ENCODE measurements at regions not wholly inside any gene's neighbourhood (a gene's known extent, or its start where the extent isn't known, plus 50 kb on each side); places are given as distances from the start of the nearest gene placed in this dataset.

DNA sequence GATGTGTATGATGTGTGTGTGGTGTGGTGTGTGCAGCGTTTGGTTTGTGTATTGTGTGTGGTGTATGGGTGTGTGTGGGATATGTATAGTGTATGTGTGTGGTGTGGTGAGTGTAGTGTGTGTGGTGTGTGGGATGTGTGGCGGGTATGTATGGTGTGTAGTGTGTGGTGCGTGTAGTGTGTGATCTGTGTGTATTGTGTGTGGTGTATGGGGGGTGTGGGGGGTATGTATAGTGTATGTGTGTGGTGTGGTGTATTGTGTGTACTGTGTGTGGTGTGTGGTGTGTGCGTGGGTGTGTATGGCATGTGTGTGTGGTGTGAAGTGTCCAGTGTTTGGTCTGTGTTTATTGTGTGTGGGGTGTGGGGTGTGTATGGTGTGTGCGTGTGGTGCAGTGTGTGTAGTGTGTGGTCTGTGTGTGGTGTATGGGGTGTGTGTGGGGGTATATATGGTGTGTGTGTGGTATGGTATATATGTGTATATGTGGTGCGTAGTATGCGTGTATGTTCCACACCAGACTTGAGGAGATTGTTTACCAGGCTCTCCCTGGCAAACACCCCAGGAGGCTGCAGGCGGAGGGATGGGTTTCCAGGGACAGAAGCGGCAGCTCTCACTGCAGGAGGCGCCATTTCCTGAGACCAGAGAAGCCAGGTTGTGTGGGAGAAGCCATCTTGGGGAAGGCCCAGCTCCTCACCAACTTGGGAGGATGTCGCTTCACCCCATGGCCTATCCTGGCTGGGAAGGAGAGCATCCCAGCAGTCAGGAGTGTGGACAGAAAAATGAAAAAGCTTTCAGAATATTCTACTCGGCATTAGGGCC is 138.1 kb downstream of the NXNL2 start:
- ATAC-seq, result peak in 1 of 2 donors; percentile 50
- no peak for DNase-seq (ENCODE audit: low spot score)
- Mint-ChIP-seq H3K27ac (no peak overlapping the region), H3K4me1 (ENCODE audit: low read depth in 2 of 2) (no peaks in the 10 kb centered on the region), H3K4me3 (no peak overlapping the region), H3K9me3 (no peaks in the 10 kb centered on the region), H3K27me3 (peaks cover 0 to 5% of the 10 kb centered on the region in 2 donors), H3K36me3 (no peaks in the 10 kb centered on the region)

DNA sequence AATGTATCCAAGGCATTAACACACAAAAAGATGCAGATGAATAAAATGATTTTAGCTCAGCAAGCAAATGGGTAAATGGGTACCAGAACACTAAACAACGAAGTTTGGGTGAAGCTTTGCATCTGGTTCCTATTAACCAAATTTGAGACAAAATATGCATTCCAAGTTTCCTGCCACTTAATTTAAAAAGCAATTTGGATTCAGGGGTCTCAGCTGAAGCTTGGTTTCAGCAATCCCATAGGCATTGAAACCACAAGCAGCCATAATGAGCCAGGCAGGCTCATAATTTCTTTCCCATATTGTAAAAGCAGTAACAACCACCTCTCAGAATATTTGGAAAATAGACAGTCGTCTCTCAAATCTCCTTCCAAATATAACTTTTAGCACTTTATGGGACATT is 138.9 kb downstream of the NXNL2 start:
- no peaks in the 10 kb centered on the region for H3K9me3 Mint-ChIP-seq
- ATAC-seq (no peak), DNase-seq (ENCODE audit: low spot score) (no peak)

DNA sequence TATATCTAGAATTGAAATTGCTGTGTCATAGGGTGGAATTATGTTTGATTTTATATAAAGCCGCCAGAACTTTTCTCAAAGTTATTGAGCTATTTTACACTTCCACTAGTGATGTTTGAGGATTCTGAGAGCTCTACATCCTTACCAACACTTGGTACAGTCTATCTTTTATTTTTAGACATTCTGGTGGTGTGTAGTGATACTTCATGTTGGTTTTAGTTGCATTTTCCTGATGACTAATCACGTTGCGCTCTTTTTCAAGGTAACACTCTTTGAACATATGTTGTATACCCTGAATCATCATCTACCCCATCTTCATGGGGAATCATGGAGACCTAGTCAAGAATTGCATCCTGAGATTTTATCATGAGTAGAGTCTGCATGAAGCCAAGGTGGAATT is 141.7 kb downstream of the NXNL2 start:
- ATAC-seq (no peak), DNase-seq (ENCODE audit: low spot score) (no peak)
- Mint-ChIP-seq H3K27ac (no peak overlapping the region), H3K27me3 (peaks cover 0 to 5% of the 10 kb centered on the region in 2 donors), H3K36me3 (no peaks in the 10 kb centered on the region), H3K9me3 (no peaks in the 10 kb centered on the region), H3K4me1 (ENCODE audit: low read depth in 2 of 2) (peaks cover 0 to 2% of the 10 kb centered on the region in 2 donors), H3K4me3 (no peak overlapping the region)

More for the DNA sequence above, 138.9 kb downstream of the NXNL2 start:
- Mint-ChIP-seq H3K4me1 (ENCODE audit: low read depth in 2 of 2) (no peaks in the 10 kb centered on the region), H3K4me3 (no peak overlapping the region), H3K27me3 (peaks cover 0 to 5% of the 10 kb centered on the region in 2 donors), H3K36me3 (no peaks in the 10 kb centered on the region), H3K27ac (no peak overlapping the region)

DNA sequence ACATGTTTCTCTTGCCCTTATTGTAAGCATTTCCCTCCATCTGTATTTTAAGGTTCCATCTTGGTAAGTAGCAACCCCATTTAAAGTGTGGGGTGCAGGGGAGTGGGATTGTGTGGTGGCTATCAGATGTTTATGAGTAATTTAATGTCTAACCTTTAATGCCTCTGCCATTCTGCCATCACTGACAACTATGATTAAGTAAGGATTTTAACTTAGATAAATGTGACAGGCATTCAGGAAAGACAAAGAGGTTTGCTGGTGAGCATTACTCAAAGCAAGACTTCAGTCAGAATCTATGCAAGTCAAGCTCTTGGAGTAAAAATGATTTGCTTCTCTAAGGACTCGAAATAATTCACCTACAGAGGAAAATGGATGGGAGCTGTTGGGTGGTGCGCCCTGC is 143.0 kb downstream of the NXNL2 start:
- H3K36me3 Mint-ChIP-seq, result no peaks in the 10 kb centered on the region
- no peak overlapping the region for H3K4me3 Mint-ChIP-seq
- no peaks in the 10 kb centered on the region for H3K9me3 Mint-ChIP-seq
- peaks cover 0 to 2% of the 10 kb centered on the region in 2 donors for H3K4me1 Mint-ChIP-seq (ENCODE audit: low read depth in 2 of 2)
- H3K27ac Mint-ChIP-seq, result no peak overlapping the region
- ATAC-seq (no peak), DNase-seq (ENCODE audit: low spot score) (no peak)
- H3K27me3 Mint-ChIP-seq, result peaks cover 0 to 5% of the 10 kb centered on the region in 2 donors

DNA sequence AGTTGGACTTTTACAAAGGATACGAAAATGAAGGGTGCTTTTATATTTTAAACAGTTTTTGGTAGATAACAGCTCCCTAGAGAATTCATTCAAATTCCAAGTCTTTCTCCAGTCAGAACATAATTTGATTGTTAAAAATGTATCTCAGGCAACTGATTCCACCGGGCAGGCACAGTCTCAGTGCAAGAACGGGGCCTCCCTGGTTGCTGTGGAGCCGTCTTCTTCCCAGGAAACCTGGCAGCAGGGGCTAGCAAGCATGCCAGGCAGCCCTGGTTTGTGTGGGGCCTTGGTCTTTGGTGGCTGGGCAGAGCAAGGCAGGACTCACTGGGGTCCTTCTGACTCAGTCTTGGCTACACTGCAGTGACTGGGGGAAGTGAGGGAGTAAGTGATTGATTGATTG is 143.5 kb downstream of the NXNL2 start:
- no peaks in the 10 kb centered on the region for H3K36me3 Mint-ChIP-seq
- H3K9me3 Mint-ChIP-seq, result no peaks in the 10 kb centered on the region
- H3K27me3 Mint-ChIP-seq, result peaks cover 0 to 5% of the 10 kb centered on the region in 2 donors
- DNase-seq (ENCODE audit: low spot score) (no peak), ATAC-seq (no peak)
- H3K27ac Mint-ChIP-seq, result no peak overlapping the region
- H3K4me1 Mint-ChIP-seq (ENCODE audit: low read depth in 2 of 2), result peaks cover 0 to 2% of the 10 kb centered on the region in 2 donors
- H3K4me3 Mint-ChIP-seq, result no peak overlapping the region

DNA sequence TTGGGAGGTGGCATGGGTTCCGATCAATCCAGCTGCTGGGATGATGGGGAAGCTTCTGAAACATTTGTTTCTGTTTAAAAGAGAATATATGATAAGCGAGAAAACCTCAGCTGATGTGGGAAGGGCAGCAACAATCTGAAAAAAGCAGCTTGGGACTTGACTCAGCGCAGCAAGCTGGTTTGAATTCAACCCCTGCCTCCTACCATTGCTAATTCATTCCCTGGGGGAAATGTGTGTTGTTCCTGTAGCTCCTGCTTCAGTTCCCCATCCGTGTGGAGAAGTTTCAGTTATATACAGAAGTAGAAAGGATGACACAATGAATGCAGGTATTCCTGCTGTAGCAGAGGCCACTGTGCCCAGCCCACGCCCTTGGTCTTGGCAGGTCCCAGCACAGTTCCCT is 145.1 kb downstream of the NXNL2 start:
- Mint-ChIP-seq H3K27me3 (peaks cover 0 to 5% of the 10 kb centered on the region in 2 donors), H3K9me3 (no peaks in the 10 kb centered on the region)

DNA sequence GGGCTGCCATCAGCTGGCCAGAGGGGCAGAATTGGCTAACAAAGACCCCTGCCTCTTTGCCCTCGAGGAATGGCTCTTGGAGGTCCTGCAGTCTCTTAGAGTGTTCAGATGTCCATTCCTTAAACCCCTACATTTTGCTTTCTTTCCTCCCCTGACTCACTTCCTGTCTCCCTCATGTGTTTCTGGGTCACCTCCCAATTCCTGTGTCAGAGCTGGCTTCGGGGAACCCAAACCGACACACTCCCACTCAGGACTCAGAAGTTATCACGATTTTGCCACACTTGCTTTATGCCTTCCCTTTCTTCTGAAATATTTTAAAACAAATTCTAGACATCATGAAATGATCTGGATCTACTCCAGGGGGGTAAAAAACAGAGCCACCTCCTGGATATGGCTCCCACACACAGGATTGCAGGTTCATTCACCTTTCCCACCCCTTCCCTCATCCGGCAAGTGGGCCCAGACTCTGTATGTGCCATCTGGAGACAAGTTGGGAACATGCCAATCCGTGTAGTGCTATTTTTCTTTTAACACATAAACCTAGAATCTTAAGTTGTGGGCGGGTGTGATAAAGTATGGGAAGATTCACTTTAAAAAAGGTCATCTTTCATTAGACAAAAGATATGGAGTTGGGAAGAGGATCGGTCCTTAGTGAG is 145.7 kb downstream of the NXNL2 start:
- H3K36me3 Mint-ChIP-seq, result no peaks in the 10 kb centered on the region
- ATAC-seq (no peak), DNase-seq (ENCODE audit: low spot score) (no peak)
- H3K4me3 Mint-ChIP-seq, result no peak overlapping the region
- no peak overlapping the region for H3K27ac Mint-ChIP-seq
- peaks cover 0 to 2% of the 10 kb centered on the region in 2 donors for H3K4me1 Mint-ChIP-seq (ENCODE audit: low read depth in 2 of 2)
- H3K27me3 Mint-ChIP-seq, result peaks cover 0 to 5% of the 10 kb centered on the region in 2 donors
- H3K9me3 Mint-ChIP-seq, result no peaks in the 10 kb centered on the region

More for the DNA sequence above, 145.1 kb downstream of the NXNL2 start:
- H3K4me3 Mint-ChIP-seq, result no peak overlapping the region
- H3K27ac Mint-ChIP-seq, result no peak overlapping the region
- H3K4me1 Mint-ChIP-seq (ENCODE audit: low read depth in 2 of 2), result peaks cover 0 to 2% of the 10 kb centered on the region in 2 donors
- ATAC-seq, result peak in 1 of 2 donors; percentile 42
- no peak for DNase-seq (ENCODE audit: low spot score)
- H3K36me3 Mint-ChIP-seq, result no peaks in the 10 kb centered on the region

DNA sequence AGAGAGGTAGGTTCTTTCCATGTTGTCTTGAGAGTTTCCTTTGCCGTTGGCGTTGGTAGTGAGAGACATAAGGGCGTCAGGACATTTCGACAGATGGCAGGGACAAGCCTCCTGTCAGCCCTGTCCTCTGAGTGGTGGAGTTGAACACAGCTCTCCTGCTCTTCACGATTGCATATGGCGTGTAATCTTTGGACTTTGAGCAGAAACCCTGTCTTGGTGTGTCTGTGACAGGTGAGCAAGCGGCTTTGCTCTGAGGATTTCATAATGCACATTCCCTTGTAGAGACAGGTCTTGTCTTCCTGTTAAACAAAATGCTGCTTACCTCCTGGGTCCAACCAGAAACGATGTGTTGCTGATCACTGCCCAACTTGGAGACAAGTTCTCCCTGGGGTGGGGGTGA is 146.5 kb downstream of the NXNL2 start:
- ATAC-seq (no peak), DNase-seq (ENCODE audit: low spot score) (no peak)
- no peak overlapping the region for H3K4me3 Mint-ChIP-seq
- H3K27ac Mint-ChIP-seq, result no peak overlapping the region
- H3K36me3 Mint-ChIP-seq, result no peaks in the 10 kb centered on the region
- peaks cover 0 to 5% of the 10 kb centered on the region in 2 donors for H3K27me3 Mint-ChIP-seq
- peaks cover 0 to 2% of the 10 kb centered on the region in 2 donors for H3K4me1 Mint-ChIP-seq (ENCODE audit: low read depth in 2 of 2)
- H3K9me3 Mint-ChIP-seq, result no peaks in the 10 kb centered on the region

DNA sequence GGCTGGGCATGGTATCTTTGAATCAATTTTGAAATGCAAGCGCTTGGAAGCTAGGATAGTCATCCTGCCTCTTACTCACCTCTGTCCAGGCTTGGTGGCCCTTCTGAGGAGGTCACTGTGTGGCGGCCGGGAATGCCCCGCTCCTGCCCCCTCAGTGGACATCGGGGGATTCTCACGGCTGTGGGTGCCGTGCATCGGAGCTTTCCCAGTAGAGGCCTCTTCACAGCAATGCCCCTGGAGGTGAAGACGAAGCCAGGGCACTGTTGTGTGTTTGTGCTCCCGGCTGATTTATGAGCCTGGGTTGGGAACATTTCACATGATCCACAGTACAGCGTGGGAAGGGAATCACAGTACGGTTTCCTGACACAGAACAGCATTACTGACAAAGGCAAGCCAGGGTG is 147.5 kb downstream of the NXNL2 start:
- Mint-ChIP-seq H3K27ac (no peak overlapping the region), H3K27me3 (peaks cover 0 to 1% of the 10 kb centered on the region in 2 donors), H3K4me3 (no peak overlapping the region), H3K36me3 (no peaks in the 10 kb centered on the region), H3K9me3 (no peaks in the 10 kb centered on the region), H3K4me1 (ENCODE audit: low read depth in 2 of 2) (peaks cover 0 to 2% of the 10 kb centered on the region in 2 donors)
- DNase-seq (ENCODE audit: low spot score) (no peak), ATAC-seq (no peak)

DNA sequence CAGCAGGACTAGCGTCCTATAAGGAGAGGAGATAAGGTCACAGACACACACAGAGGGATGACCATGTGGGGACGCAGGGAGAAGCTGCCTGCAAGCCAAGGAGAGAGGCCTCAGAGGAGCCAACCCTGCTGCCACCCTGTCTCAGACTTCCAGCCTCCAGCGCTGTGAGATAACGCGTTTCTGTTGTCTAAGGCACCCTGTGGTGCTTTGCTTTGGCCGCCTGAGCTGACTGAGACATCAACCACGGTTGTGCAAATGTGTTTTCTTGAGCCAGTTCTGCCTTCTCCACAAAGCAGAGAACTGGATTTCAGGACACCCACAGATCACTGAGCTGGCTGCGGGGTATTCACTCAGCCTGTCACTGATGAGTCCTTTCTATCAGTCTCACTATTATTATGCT is 149.1 kb downstream of the NXNL2 start:
- DNase-seq (ENCODE audit: low spot score) (no peak), ATAC-seq (no peak)
- no peaks in the 10 kb centered on the region for H3K9me3 Mint-ChIP-seq
- no peak overlapping the region for H3K27ac Mint-ChIP-seq
- H3K27me3 Mint-ChIP-seq, result peaks cover 0 to 7% of the 10 kb centered on the region in 2 donors
- H3K4me1 Mint-ChIP-seq (ENCODE audit: low read depth in 2 of 2), result peaks cover 0 to 2% of the 10 kb centered on the region in 2 donors
- no peak overlapping the region for H3K4me3 Mint-ChIP-seq
- H3K36me3 Mint-ChIP-seq, result no peaks in the 10 kb centered on the region

DNA sequence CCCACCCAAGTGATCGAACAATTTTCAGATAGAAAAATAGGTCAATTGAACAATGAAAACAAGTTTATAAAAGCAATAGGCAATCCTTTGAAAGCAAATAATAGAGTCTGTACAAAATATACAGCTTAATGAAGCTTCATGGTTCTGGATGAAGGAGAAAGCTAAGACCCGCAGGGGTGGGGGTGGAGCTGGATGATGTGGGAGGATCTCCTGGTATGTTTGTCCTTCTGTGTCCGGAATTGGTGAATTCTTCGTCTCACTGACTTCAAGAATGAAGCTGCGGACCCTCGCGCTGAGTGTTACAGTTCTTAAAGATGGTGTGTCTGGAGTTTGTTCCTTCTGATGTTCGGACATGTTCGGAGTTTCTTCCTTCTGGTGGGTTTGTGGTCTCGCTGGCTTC is 149.9 kb downstream of the NXNL2 start:
- no peak overlapping the region for H3K4me3 Mint-ChIP-seq
- no peaks in the 10 kb centered on the region for H3K36me3 Mint-ChIP-seq
- DNase-seq (ENCODE audit: low spot score) (no peak), ATAC-seq (no peak)
- H3K27ac Mint-ChIP-seq, result no peak overlapping the region
- H3K27me3 Mint-ChIP-seq, result peaks cover 0 to 7% of the 10 kb centered on the region in 2 donors
- no peaks in the 10 kb centered on the region for H3K9me3 Mint-ChIP-seq
- peaks cover 0 to 2% of the 10 kb centered on the region in 2 donors for H3K4me1 Mint-ChIP-seq (ENCODE audit: low read depth in 2 of 2)

DNA sequence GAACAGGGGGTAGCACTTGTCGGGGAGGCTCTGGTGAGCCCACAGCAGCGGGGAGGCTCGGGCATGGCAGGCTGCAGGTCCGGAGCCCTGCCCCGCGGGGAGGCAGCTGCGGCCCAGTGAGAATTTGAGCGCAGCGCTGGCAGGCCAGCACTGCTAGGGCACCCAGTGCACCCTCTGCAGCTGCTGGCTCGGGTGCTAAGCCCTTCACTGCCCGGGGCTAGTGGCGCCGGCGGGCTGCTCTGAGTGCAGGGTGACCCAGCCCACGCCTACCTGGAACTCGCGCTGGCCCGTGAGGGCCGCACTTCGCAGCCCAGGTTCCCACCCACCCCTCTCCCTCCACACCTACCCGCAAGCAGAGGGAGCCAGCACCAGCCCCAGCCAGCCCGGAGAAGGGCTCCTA is 151.0 kb downstream of the NXNL2 start:
- ATAC-seq (peak in 1 of 2 donors; percentile 53), DNase-seq (ENCODE audit: low spot score) (no peak)
- H3K27ac Mint-ChIP-seq, result no peak overlapping the region
- peaks cover 0 to 7% of the 10 kb centered on the region in 2 donors for H3K27me3 Mint-ChIP-seq
- H3K4me3 Mint-ChIP-seq, result no peak overlapping the region
- no peaks in the 10 kb centered on the region for H3K4me1 Mint-ChIP-seq (ENCODE audit: low read depth in 2 of 2)
- H3K36me3 Mint-ChIP-seq, result no peaks in the 10 kb centered on the region
- H3K9me3 Mint-ChIP-seq, result no peaks in the 10 kb centered on the region

DNA sequence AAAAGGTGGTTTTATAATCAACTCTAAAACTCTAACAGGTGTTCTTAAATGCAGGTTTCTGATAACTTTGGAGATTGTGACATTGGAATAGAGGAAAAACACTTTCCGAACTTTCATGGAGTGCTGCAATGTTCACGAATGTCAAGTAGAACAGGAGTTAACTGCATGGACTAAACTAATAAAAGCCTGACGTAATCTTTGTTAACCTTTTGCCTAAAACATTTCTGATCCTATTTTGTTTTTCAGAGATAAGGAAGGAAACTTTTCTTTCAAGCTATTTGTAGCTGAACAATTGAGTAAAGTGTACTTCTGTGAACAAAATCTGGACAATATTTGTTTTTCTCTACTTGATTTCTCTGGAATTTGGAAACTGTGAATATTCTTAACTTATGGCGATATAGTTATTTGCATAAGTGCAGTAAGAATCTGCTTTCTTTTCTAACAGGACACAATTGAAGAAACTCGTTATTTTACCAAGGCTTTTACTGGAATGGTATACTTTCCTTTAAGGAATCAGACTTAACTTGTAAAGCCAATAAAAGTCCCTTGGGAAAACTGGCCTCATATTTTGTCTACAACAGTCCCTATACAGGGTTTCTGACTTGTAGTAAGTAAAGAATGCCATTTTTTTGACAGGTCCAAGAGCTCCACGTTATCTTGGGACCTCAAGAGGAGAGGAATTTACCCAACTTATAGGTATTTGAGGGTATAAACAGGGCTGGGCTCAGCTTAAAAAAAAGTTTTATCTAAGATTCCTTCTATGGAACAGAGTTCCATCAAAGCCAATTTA is 154.7 kb downstream of the NXNL2 start:
- Mint-ChIP-seq H3K9me3 (peaks cover 4% of the 10 kb centered on the region), H3K36me3 (no peaks in the 10 kb centered on the region), H3K4me3 (no peak overlapping the region), H3K4me1 (ENCODE audit: low read depth in 2 of 2) (no peaks in the 10 kb centered on the region), H3K27ac (no peak overlapping the region), H3K27me3 (peaks cover 10 to 14% of the 10 kb centered on the region in 2 donors)
- no peak for ATAC-seq
- no peak for DNase-seq (ENCODE audit: low spot score)

DNA sequence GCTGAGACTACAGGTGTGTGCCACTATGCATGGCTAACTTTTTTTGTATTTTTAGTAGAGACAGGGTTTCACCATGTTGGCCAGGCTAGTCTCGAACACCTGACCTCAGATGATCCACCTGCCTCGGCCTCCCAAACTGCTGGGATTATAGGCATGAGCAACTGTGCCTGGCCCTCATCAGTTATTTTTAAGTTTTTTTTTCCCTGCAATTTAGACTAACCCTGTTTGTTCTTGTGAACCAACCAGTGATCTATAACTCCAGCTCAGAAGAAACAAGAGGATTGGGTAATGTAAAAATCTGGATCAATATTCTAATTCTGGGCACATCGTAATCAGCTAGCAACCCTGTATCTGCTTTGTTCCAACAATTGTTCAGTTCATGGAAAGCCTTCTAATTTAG is 155.7 kb downstream of the NXNL2 start:
- Mint-ChIP-seq H3K36me3 (no peaks in the 10 kb centered on the region), H3K27ac (no peak overlapping the region), H3K27me3 (peaks cover 11 to 14% of the 10 kb centered on the region in 2 donors), H3K4me3 (no peak overlapping the region), H3K9me3 (peaks cover 4% of the 10 kb centered on the region), H3K4me1 (ENCODE audit: low read depth in 2 of 2) (no peaks in the 10 kb centered on the region)
- no peak for ATAC-seq
- no peak for DNase-seq (ENCODE audit: low spot score)

Measured in natural killer cell treated with Interleukin-12 subunit alpha and Interleukin-12 subunit beta and Interleukin-15 and Interleukin-18, amount 100 ng/mL, for 72 hours (primary cell).